ENCODE measurements at regions not wholly inside any gene's neighbourhood (a gene's known extent, or its start where the extent isn't known, plus 50 kb on each side); places are given as distances from the start of the nearest gene placed in this dataset.

DNA sequence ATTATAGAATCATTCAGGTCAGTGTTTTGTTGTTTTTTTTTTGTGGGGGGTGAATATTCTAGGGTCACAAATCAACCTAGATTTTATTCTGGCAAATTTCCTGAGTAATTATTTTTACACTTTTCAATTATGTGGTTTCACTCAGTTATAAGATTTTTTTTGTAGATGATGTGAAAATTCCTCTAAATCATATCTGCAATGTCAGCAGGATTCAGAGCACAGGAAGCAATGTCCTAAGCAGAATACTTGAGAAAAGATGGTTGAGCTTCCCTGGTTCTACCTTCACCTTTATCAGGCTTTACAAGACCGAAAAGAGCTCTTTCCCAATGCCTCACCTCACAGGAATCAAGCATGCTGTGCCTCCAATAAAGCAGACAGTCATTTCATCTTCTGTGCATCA lies 124.3 kb downstream of the SLC41A2 start:
- TF ChIP-seq, protein P1, sequence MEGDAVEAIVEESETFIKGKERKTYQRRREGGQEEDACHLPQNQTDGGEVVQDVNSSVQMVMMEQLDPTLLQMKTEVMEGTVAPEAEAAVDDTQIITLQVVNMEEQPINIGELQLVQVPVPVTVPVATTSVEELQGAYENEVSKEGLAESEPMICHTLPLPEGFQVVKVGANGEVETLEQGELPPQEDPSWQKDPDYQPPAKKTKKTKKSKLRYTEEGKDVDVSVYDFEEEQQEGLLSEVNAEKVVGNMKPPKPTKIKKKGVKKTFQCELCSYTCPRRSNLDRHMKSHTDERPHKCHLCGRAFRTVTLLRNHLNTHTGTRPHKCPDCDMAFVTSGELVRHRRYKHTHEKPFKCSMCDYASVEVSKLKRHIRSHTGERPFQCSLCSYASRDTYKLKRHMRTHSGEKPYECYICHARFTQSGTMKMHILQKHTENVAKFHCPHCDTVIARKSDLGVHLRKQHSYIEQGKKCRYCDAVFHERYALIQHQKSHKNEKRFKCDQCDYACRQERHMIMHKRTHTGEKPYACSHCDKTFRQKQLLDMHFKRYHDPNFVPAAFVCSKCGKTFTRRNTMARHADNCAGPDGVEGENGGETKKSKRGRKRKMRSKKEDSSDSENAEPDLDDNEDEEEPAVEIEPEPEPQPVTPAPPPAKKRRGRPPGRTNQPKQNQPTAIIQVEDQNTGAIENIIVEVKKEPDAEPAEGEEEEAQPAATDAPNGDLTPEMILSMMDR (IDR thresholded peaks at IDR 0.05; ENCODE audit: control insufficient read depth, insufficient read depth, low read depth, low read length, missing control alignments) = no peak
- H3K4me3 ChIP-seq (ENCODE audit: control insufficient read depth, low read depth, low read length) = no peak overlapping the region

DNA sequence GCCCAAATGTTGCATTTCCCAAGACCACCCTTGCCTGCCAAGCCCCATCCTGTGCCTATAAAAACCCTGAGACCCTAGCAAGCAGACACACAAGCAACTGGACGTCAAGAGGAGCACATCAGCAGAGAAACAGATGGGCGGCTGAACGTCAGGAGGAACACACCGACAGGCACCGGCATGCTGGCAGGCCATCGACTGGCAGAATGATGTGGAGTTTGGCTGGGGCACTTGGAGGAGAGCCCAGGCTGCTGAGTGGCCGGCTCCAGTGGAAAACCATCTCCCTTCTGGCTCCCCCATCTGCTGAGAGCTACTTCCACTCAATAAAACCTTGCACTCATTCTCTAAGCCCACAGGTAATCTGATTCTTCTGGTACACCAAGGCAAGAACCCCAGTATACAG lies 130.1 kb downstream of the SLC41A2 start:
- H3K4me3 ChIP-seq (ENCODE audit: control insufficient read depth, low read depth, low read length) = no peak overlapping the region
- TF ChIP-seq, protein P1 (IDR thresholded peaks at IDR 0.05; ENCODE audit: control insufficient read depth, insufficient read depth, low read depth, low read length, missing control alignments) = no peak
- no peak for DNase-seq (ENCODE audit: low read depth)

More for the DNA sequence above, 124.3 kb downstream of the SLC41A2 start:
- no peak for DNase-seq (ENCODE audit: low read depth)

DNA sequence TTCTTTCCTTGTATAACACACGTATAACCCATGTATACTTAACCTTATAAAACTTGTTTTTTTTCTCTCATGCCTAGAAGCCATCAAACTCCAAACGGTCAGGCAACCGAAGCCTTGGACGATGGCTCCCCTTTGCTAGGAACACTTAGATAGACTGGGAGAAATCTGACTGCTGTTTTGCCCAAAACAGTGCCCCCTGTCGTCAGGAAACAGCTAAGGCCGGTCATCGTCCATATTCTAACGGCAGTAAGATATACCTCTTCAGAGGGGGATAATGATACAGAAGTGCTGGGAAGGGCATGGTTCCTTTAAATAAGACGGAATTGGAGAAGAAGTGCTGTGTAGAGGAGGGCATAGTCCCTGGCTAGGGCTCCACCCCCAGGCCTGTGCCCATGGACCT lies 130.5 kb downstream of the SLC41A2 start:
- DNase-seq (ENCODE audit: low read depth) = no peak
- TF ChIP-seq, protein P1 (IDR thresholded peaks at IDR 0.05; ENCODE audit: control insufficient read depth, insufficient read depth, low read depth, low read length, missing control alignments) = peak; percentile 24
- no peak overlapping the region for H3K4me3 ChIP-seq (ENCODE audit: control insufficient read depth, low read depth, low read length)

DNA sequence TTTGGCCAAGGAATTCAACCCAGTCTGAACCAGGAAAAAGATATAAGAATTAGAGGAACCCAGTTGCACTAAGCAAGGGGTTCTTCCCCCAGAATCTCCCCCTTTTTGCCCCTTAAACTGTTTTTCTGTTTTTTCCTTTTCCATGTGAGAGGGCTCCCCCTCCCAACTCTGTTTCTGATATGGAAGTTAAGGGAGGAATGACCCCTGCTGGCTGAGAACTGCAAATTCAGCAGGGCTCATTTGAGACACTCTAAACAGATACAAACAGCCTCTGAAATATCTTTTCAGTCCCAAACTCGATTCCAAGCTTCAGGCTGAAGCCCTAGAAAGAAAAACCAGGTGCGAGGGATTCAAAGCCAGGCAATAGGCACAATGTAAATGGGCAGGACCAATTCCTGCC lies 132.7 kb downstream of the SLC41A2 start:
- DNase-seq (ENCODE audit: low read depth) = no peak
- H3K4me3 ChIP-seq (ENCODE audit: control insufficient read depth, low read depth, low read length) = no peak overlapping the region
- TF ChIP-seq, protein P1 (IDR thresholded peaks at IDR 0.05; ENCODE audit: control insufficient read depth, insufficient read depth, low read depth, low read length, missing control alignments) = peak; percentile 31

DNA sequence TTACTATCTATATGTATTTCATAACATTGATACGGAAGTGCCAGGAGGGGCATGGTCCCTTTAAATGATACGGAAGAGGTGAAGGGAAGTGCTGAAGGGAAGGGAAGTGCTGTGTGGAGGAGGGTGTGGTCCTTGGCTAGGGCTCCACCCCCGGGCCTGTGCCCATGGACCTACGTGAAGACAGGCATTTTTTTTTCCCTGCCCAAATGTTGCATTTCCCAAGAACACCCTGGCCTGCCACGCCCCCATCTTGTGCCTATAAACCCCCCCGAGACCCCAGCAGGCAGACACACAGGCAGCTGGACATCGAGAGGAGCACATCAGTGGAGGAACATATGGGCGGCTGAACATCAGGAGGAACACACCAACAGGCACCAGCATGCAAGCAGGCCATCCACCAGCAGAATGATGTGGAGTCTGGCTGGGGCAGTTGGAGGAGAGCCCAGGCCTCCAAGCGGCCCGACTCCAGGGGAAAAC lies 134.1 kb downstream of the SLC41A2 start:
- DNase-seq (ENCODE audit: low read depth) = no peak
- TF ChIP-seq, protein P1 (IDR thresholded peaks at IDR 0.05; ENCODE audit: control insufficient read depth, insufficient read depth, low read depth, low read length, missing control alignments) = no peak
- no peak overlapping the region for H3K4me3 ChIP-seq (ENCODE audit: control insufficient read depth, low read depth, low read length)

DNA sequence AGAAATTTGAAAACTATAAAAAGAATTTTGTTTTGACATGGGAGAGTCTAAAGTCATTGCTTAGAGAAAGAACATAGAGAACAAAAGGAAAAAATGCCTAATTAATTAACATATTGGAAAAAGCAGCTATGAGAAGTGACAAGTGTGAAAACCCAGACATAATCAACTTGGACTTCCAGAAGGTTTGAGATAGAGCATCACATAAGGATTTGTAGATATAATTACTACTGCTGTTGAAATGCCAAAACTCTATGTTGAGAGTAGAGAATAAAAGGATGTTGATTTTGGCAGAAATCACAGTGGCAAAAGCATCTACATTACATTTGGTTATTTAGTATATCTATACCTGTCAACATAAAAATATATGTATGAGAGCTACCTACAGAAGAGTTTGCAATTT lies 135.1 kb downstream of the SLC41A2 start:
- DNase-seq (ENCODE audit: low read depth) = no peak
- TF ChIP-seq, protein P1 (IDR thresholded peaks at IDR 0.05; ENCODE audit: control insufficient read depth, insufficient read depth, low read depth, low read length, missing control alignments) = no peak
- H3K4me3 ChIP-seq (ENCODE audit: control insufficient read depth, low read depth, low read length) = no peak overlapping the region
